ENCODE measurements at regions not wholly inside any gene's neighbourhood (a gene's known extent, or its start where the extent isn't known, plus 50 kb on each side); places are given as distances from the start of the nearest gene placed in this dataset.

- TF ChIP-seq POLR2A (IDR thresholded peaks at IDR 0.05) (no peak), POLR2AphosphoS5 (IDR thresholded peaks at IDR 0.05) (no peak)
These were observed 93.2 kb downstream of the ISL1 start for GRCh38 chr5:51476431-51476830.

All from prostate gland (tissue), 1 donor.